HEK293T (cell line): ENCODE measurements at regions not wholly inside any gene's neighbourhood (a gene's known extent, or its start where the extent isn't known, plus 50 kb on each side); places are given as distances from the start of the nearest gene placed in this dataset.

Experiments
- BHLHE40 ChIP-seq: fragments of 450-650 bp; IDR thresholded peaks from 2 replicates; pipeline ENCODE4 v1.6.1; 2016; ENCODE audit warnings: mild to moderate bottlenecking, moderate library complexity, borderline replicate concordance
- ELF4 ChIP-seq: fragments of 450-650 bp; IDR thresholded peaks from 2 replicates; pipeline ENCODE4 v1.6.1; 2017; ENCODE audit warnings: antibody characterized with exemption
- FOXA1 ChIP-seq: fragments of 450-650 bp; IDR thresholded peaks from 2 replicates; pipeline ENCODE4 v1.6.1; 2016; ENCODE audit warnings: mild to moderate bottlenecking
- FOXM1 ChIP-seq: fragments of 450-650 bp; IDR thresholded peaks from 2 replicates; pipeline ENCODE4 v1.6.1; 2017; ENCODE audit warnings: mild to moderate bottlenecking, borderline replicate concordance
- HDGF ChIP-seq: fragments of 450-650 bp; IDR thresholded peaks from 2 replicates; pipeline ENCODE4 v1.6.1; 2017; ENCODE audit warnings: antibody characterized with exemption, borderline replicate concordance
- SP1 ChIP-seq: fragments of 450-650 bp; IDR thresholded peaks from 2 replicates; pipeline ENCODE4 v1.6.1; 2017
- TARDBP ChIP-seq: fragments of 450-650 bp; IDR thresholded peaks from 2 replicates; pipeline ENCODE4 v1.6.1; 2016
- ZNF384 ChIP-seq: fragments of 450-650 bp; IDR thresholded peaks from 2 replicates; pipeline ENCODE4 v1.6.1; 2016

- TF ChIP-seq SP1 (no peak), FOXA1 (no peak), ELF4 (no peak), FOXM1 (no peak), BHLHE40 (no peak), HDGF (no peak), TARDBP (no peak), ZNF384 (no peak)
Measured at GRCh38 chr2:101533561-101534148, 58.7 kb upstream of the RFX8 start.
